Pons (tissue), 1 donor: ENCODE measurements at regions not wholly inside any gene's neighbourhood (a gene's known extent, or its start where the extent isn't known, plus 50 kb on each side); places are given as distances from the start of the nearest gene placed in this dataset.

ENCODE experiments used
- DNase-seq: peaks from one replicate; pipeline ENCODE4 v3.0.0-alpha.2; 2016; ENCODE audit warnings: low spot score

- no peak for DNase-seq
Observed at GRCh38 chr5:160956051-160956450, 104.0 kb upstream of the ATP10B start.

DNA sequence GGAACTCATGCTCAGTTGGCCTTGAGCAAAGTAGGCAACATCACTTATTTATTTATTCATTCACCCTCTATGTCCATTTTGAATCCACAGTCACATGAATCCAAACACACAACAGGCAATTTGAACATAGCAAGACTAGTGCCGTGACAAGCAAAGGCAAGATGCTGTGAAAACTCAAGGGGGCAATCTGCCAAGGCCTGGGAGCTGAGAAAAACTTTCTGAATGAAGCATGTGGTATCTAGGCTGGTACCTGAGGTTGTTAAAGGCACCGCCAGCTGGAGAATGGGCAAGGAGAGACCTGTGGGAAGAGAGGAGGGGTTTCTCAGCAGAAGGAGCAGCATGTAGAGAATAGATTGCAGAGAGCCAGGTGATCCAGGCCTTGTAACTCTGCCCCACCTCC lies 98.3 kb upstream of the ATP10B start:
- no peak for DNase-seq

GRCh38 chr5:160940725-160941124 lies 88.7 kb upstream of the ATP10B start:
- no peak for DNase-seq

GRCh38 chr5:160938532-160938931 lies 86.5 kb upstream of the ATP10B start:
- DNase-seq = no peak

DNA sequence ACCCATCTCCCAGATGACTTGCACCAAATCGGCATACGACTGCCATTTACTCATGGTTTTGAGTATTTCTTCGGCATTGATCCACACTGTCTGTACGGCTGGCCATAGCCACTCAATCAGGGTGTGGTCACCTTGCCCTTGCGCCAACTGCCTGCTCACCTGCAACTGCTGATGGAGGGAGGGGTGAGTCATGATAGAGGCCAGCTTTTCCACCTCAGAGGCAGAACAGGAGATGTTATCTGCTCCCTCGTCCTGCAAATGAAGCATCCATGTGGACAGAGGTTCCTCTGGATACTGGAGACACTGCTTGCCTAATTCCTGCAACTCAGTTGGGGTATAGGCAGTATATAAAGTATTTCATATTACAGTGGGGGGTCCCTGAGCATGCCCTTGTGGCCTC lies 85.6 kb upstream of the ATP10B start:
- DNase-seq = no peak

DNA sequence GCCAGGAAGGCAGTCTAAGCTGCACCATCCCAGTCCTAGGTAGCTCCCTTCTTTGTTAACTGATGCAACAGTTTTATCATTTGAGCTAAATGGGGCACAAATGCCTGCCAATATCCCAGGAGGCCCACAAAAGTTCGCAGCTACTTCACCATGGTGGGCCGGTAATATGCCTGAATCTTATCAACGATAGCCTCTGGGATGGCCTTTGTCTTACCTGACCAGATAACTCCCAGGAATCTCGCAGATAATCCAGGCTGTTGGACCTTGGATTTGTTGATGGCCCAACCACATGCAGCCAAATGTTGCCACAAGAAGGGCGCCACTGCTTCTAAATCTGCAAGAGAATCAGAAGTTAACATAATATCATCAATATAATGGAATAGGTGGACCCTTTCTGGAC lies 83.8 kb upstream of the ATP10B start:
- no peak for DNase-seq

DNA sequence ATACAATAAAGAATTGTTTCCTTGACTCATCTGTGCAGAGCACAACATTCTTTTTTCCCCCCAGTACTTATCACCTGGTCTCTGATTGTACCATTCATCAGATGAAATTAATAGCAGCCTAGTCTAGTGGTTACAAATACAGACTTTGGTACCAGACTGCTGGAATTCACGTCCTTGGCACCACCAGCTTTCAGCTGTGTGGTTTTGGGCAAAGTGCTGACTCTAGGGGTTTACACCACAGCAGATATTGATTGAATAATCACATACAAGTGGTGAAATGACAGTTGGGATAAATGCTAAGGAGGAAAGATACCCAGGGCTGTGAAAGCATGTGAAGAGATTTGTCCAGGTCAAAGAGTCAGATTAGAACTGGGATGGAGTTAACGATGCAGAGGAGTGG lies 79.3 kb upstream of the ATP10B start:
- no peak for DNase-seq

GRCh38 chr5:160930406-160930805 lies 78.4 kb upstream of the ATP10B start:
- DNase-seq = peak; percentile 85

DNA sequence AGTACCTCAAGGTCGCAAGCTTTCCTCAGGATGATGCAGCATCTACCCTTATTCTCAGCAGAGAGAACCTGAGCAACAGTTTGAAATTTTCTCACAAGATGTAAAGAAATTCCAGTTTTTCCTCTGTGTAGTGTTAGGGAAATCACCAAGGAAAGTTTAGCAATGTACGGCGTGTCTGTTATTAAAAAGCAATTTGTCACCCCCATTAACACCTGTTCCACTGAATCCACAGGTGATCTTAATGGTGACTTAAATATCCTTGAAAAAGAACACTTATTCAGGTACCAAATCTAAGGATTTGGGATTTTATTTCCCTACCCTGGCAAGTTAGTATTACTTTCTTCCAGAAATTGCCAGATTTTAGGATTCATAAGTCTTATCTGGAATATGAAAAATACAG lies 77.9 kb upstream of the ATP10B start:
- no peak for DNase-seq

DNA sequence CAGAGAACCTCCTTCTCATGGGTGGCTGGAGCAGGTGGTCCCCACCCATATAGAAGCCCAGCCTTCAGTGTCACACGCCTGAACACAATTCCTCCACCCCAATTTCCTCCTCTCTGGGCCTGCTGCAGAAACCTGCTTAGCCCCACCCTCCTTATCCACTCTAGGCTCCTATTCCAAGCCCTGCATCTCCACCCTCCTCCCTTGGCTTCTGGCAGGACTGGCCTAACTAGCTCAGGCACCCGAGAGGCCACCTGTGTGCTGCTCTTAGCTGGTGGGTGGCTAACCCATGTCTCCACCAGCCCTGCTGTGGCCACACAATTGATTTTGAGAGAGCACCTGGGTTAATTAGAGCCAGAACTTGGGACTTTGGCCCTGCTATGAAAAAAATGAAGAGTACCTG lies 77.3 kb upstream of the ATP10B start:
- no peak for DNase-seq

- DNase-seq = peak; percentile 68
Observed at GRCh38 chr5:160926428-160926827, 74.4 kb upstream of the ATP10B start.

GRCh38 chr5:160925281-160925680 lies 73.3 kb upstream of the ATP10B start:
- no peak for DNase-seq

DNA sequence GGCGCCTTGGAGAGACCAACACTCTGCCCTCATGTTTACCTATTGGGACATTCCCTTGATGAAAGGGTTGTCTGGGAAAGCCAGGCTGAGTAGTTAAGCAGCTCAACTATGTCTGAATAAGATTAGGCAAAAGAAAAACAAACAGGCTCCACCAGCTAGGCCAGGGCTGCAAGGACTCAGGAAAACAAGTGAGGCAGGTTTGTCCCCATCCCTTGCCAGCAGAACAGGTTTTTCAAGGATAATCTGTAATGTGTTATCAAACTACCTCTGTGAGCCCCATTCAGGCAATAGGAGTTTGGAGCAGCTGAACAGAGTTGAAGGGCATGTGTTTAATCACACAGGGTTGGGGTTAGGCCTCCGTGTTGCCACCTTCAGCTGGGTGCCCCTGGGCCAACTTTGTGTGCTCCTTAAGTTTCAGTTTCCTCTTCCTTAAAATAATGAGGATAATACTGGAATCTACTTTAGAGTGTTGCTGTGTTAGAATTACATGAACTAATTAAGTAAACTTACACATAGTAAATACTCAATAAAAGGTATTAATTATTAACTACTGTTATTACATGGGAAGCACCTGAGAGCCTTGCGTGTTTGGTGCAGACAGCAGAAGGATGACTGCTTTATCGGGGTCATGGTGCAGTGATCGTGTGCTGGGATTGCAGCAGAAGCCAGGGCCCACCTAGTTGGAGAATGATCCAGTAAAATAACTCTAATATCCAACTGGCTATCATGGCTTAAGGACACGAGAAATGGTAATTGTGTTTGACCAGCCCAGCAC lies 72.1 kb upstream of the ATP10B start:
- no peak for DNase-seq

DNA sequence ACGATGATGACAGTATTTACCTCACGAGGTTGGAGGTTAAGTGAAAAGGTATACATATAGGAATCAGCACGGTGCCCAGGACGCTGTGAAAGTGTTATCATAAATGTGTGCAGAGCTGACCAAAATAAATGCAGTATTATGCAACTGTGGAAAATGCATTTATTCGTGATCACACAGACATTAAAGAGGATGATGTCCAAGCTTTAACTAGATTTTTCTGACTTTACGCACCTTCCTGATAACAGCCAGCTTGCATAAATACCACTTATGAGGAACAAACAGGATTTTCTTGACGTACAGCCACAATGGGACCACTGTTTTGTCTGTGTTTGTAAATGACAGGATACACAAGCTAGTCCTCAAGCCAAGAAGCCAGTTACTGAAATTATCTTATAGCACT lies 71.4 kb upstream of the ATP10B start:
- peak; percentile 34 for DNase-seq

GRCh38 chr5:160922311-160922710 lies 70.3 kb upstream of the ATP10B start:
- no peak for DNase-seq

DNA sequence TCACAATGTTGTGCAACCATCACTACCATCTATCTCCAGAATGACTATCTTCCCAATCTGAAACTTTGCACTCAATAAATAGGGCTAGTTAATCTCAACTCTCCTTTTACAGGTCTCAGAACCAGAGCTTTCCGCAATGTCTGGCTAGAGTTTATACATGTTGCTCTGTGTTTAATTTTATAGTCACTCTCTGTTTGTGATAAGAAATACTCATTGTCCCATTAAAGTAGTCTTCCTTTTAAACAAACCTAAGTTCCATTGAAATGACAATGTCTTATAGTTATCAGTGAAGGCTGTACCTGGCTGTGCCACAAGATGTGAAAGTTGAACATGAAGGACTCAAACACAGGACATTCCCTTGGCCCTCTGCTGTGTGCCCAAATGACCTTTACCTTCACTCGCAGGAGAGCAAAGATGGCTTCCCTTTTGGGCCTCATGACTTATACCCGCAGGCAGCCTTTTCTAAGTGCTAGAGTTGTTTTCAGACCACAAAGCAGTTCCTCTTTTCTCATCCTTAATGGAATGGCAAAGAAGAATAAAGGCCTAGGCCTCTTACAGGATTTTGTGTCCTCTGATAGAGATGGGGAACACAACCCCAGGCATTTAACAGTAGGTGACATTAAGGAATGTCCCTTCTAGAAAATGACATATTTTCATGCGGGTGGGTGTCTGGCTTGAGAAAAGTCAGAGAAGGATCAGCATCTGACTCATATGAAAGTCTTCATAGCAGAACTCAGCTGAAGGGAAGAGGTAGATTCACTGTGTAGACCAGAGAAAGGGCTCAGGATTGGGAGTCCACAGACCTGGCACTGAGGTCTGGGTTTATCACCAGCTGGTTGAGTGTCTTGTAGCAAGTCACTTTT lies 69.6 kb upstream of the ATP10B start:
- DNase-seq = no peak

DNA sequence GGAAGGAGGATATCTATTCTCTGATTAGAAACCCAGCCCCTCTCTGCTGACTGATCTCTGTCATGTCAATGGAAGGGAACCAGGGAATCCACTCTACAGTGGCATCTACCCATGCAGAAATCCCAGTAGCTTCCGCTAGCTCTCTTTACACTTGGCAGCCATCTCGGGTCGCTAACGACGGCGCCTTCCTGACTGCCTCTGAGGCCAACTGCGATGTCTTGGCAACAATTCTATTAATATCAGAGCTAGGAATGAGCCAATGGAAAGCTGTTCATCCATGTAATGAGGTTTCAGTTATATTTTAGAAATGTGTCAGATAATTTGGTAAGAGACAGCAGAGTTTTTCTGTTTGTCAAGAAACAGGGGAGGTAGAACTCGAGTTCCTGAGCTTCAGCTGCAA lies 67.6 kb upstream of the ATP10B start:
- no peak for DNase-seq

DNA sequence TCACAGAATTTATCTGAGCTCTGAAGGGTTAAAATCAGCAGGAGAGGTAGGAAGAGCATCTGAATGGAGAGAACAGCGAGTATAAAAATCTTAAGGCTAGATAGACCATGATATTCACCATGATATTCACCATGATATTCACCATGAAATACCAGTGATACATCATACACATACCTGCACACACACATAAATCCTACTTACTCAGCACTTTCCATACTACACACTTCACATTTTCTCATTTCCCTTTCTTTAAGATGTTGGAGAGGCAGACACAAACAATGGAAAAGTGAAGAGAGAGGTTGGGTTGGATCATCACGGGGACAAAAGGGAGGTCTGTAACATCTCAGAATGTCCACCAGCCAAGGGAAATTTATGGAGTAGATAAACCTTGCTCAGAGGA lies 66.4 kb upstream of the ATP10B start:
- no peak for DNase-seq

GRCh38 chr5:160906090-160906489 lies 54.1 kb upstream of the ATP10B start:
- DNase-seq = no peak

GRCh38 chr5:160905285-160905684 lies 53.3 kb upstream of the ATP10B start:
- no peak for DNase-seq

DNA sequence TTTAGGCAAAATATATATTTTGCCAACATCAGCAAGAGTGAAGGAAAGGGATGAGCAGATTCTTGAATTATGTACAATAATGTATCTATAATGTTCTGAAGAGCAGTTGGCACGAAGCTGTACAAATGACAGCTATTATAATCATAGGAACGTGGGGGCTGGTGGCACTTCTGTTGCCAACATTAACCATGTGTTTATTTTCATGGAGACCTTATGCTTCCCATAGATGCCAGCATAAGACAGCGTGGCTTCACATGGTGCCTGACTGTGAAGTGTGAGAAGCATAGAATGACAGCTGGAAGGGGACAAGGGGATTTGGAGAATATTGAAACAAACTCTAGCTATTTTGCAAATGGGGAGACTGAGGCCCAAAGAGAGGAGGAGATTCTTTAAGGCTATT lies 52.6 kb upstream of the ATP10B start:
- no peak for DNase-seq

DNA sequence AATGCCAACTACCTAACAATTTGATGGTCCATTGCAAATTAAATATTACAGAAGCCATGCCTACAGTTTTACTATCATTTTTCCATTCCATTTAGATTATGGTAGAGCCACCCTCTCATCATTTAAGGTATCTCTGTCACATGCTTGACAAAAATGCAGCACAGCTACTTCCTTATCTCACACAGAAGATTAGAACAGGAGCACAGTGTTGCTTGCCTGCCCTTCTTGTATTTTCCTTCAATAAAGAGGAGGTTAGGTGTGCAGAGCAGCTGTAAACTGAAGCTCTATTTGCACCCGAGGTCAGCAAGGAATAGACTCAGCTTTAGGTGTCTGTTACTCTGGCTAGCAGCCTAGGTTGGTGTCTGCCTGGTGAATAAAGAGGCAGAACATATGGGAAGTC lies 51.5 kb upstream of the ATP10B start:
- DNase-seq = no peak

- DNase-seq = no peak
Observed at GRCh38 chr5:160903076-160903475, 51.1 kb upstream of the ATP10B start.
